HCT116 (cell line): ENCODE measurements at regions not wholly inside any gene's neighbourhood (a gene's known extent, or its start where the extent isn't known, plus 50 kb on each side); places are given as distances from the start of the nearest gene placed in this dataset.

Experiments used
- ATAC-seq: fragments of 200-7000 bp; cut with Tn5 transposase; 2 replicates; pipeline ENCODE4 v1.9.1; 2020; ENCODE audit warnings: mild to moderate bottlenecking, moderate library complexity
- BruUV-seq: library from RNA; stranded (reverse); fragments of 400-500 nt; replicated peaks from 2 replicates; lab custom pipeline; 2021; lab: Mats Ljungman, UMichigan
- CTCF ChIA-PET: fragments of 300-600 bp; sonication (Branson Sonifier 250); formaldehyde crosslinking; loops from one replicate; lab custom pipeline; 2021; ENCODE audit warnings: antibody characterized with exemption; lab: Charles Lee
- POLR2A ChIA-PET: fragments of 300-600, 350-600 bp; sonication (Branson Sonifier 250); formaldehyde crosslinking; loops from one replicate; lab custom pipeline; 2021; ENCODE audit warnings: antibody characterized with exemption; lab: Charles Lee
- RAD21 ChIA-PET, 2 experiments: fragments of 300-600 bp; sonication (Branson Sonifier 250); formaldehyde crosslinking; loops; one replicate each; lab custom pipeline; 2023; ENCODE audit warnings: low total read pairs in 2 of 2; ENCODE audit not compliant: uncharacterized antibody in 2 of 2, unreplicated experiment in 2 of 2, low non-redundant PET in 1 of 2; lab: Charles Lee
- DNase-seq: peaks from one replicate; pipeline ENCODE4 v3.0.0-alpha.2; 2010; ENCODE audit warnings: low read depth, low spot score
- H2AFZ ChIP-seq: fragments of 200-600 bp; shearing (Covaris generic), sonication (generic); 2 replicates; pipeline ENCODE4 v1.6.1; 2017; ENCODE audit warnings: low read depth, mixed run types, mixed read lengths, antibody characterized with exemption, low read length; ENCODE audit not compliant: poor library complexity, severe bottlenecking
- H3K27ac ChIP-seq: 2 replicates; pipeline ENCODE4 v1.5.1; 2012; ENCODE audit warnings: low read depth, low read length
- H3K27me3 ChIP-seq: fragments of 200-600 bp; sonication (generic); 2 replicates; pipeline ENCODE4 v1.6.1; 2016; ENCODE audit warnings: mixed run types, low read length, mixed read lengths; ENCODE audit not compliant: insufficient read depth
- H3K36me3 ChIP-seq, 2 experiments: fragments of 200-500 bp in 1 of 2; fragments of 200-600 bp in 1 of 2; sonication (Bioruptor generic) in 1 of 2; sonication (generic) in 1 of 2; 2 replicates each; pipeline versions ENCODE4 v1.5.1 to v1.6.1; 2014 to 2016; ENCODE audit warnings: low read length in 2 of 2, inconsistent platforms in 1 of 2, mixed read lengths in 1 of 2, mixed run types in 1 of 2; ENCODE audit not compliant: insufficient read depth in 2 of 2, control insufficient read depth in 1 of 2
- H3K4me1 ChIP-seq, 2 experiments: fragments of 200-600 bp in 1 of 2; sonication (generic) in 1 of 2; 2 replicates each; pipeline versions ENCODE4 v1.5.1 to v1.6.1; 2012 to 2017; ENCODE audit warnings: low read length in 2 of 2, inconsistent platforms in 1 of 2, mild to moderate bottlenecking in 1 of 2, mixed read lengths in 1 of 2, mixed run types in 1 of 2, moderate library complexity in 1 of 2; ENCODE audit not compliant: insufficient read depth in 2 of 2, control insufficient read depth in 1 of 2
- H3K4me2 ChIP-seq: fragments of 200-600 bp; sonication (generic); 2 replicates; pipeline ENCODE4 v1.6.1; 2017; ENCODE audit warnings: mixed run types, low read length, mixed read lengths
- H3K4me3 ChIP-seq, 2 experiments: fragments of 200-600 bp in 1 of 2; sonication (generic) in 1 of 2; replicated peaks in 1 of 2; 2 replicates each; pipeline ENCODE4 v1.5.1; 2011 to 2016; ENCODE audit warnings: low read length in 2 of 2, control low read depth in 1 of 2, low read depth in 1 of 2, mild to moderate bottlenecking in 1 of 2, mixed read lengths in 1 of 2, mixed run types in 1 of 2
- H3K79me2 ChIP-seq: fragments of 200-600 bp; sonication (generic); 2 replicates; pipeline ENCODE4 v1.6.1; 2017; ENCODE audit warnings: mild to moderate bottlenecking, mixed run types, low read length, moderate library complexity, mixed read lengths; ENCODE audit not compliant: insufficient read depth
- H3K9ac ChIP-seq: fragments of 200-600 bp; sonication (generic); 2 replicates; pipeline ENCODE4 v1.6.1; 2016; ENCODE audit warnings: low read length, mixed read lengths
- H3K9me2 ChIP-seq: fragments of 200-600 bp; sonication (generic), shearing (Covaris generic); 2 replicates; pipeline ENCODE4 v1.6.1; 2017; ENCODE audit warnings: mixed run types, mild to moderate bottlenecking, moderate library complexity; ENCODE audit not compliant: insufficient read depth
- H3K9me3 ChIP-seq, 2 experiments: fragments of 200-500 bp in 1 of 2; fragments of 200-600 bp in 1 of 2; sonication (Bioruptor generic) in 1 of 2; sonication (generic) in 1 of 2; 2 replicates each; pipeline ENCODE4 v1.6.1; 2014 to 2017; ENCODE audit warnings: low read length in 2 of 2, mixed read lengths in 2 of 2, inconsistent platforms in 1 of 2, low read depth in 1 of 2, mild to moderate bottlenecking in 1 of 2, mixed run types in 1 of 2, moderate library complexity in 1 of 2; ENCODE audit not compliant: control insufficient read depth in 1 of 2, insufficient read depth in 1 of 2
- H4K20me1 ChIP-seq: fragments of 200-600 bp; sonication (generic), shearing (Covaris generic); 2 replicates; pipeline ENCODE4 v1.6.1; 2017; ENCODE audit warnings: mixed run types, mild to moderate bottlenecking, moderate library complexity; ENCODE audit not compliant: insufficient read depth
- CBX3 ChIP-seq: IDR thresholded peaks from 2 replicates; pipeline ENCODE4 v1.6.1; 2012; ENCODE audit warnings: low read depth
- EZH2 ChIP-seq: fragments of 200-600 bp; sonication (generic); IDR thresholded peaks from 2 replicates; pipeline ENCODE4 v1.6.1; 2017; ENCODE audit warnings: antibody characterized with exemption, mixed run types
- EZH2phosphoT487 ChIP-seq: fragments of 200-600 bp; IDR thresholded peaks from 2 replicates; pipeline ENCODE4 v1.6.1; 2018; ENCODE audit warnings: antibody characterized with exemption, borderline replicate concordance
- FOSL1 ChIP-seq: IDR thresholded peaks from 2 replicates; pipeline ENCODE4 v1.6.1; 2012; ENCODE audit warnings: low read depth
- JUND ChIP-seq: IDR thresholded peaks from 2 replicates; pipeline ENCODE4 v1.6.1; 2012
- MAX ChIP-seq: IDR thresholded peaks from 2 replicates; pipeline ENCODE4 v1.6.1; 2012
- POLR2A ChIP-seq: IDR thresholded peaks from 2 replicates; pipeline ENCODE4 v1.7.0; 2011; ENCODE audit warnings: borderline replicate concordance; ENCODE audit not compliant: insufficient read depth, insufficient read length; ENCODE audit errors: extremely low read depth
- POLR2AphosphoS5 ChIP-seq: IDR thresholded peaks from 2 replicates; pipeline ENCODE4 v1.6.1; 2011; ENCODE audit warnings: mild to moderate bottlenecking, low read depth, low read length, moderate library complexity
- SP1 ChIP-seq: IDR thresholded peaks from 2 replicates; pipeline ENCODE4 v1.6.1; 2012; ENCODE audit warnings: low read depth
- SRF ChIP-seq: IDR thresholded peaks from 2 replicates; pipeline ENCODE4 v1.6.1; 2012; ENCODE audit warnings: low read depth
- TCF7L2 ChIP-seq: IDR thresholded peaks from 2 replicates; pipeline ENCODE4 v1.7.0; 2011; ENCODE audit warnings: borderline replicate concordance, inconsistent platforms; ENCODE audit not compliant: insufficient read depth, insufficient read length; ENCODE audit errors: extremely low read depth
- YY1 ChIP-seq: IDR thresholded peaks from 2 replicates; pipeline ENCODE4 v1.6.1; 2011; ENCODE audit warnings: low read length, low read depth, moderate library complexity, mild to moderate bottlenecking; ENCODE audit not compliant: insufficient replicate concordance; ENCODE audit errors: extremely low read depth
- ZFX ChIP-seq: fragments of 450-650 bp; IDR thresholded peaks from 2 replicates; pipeline ENCODE4 v1.6.1; 2017
- ZNF274 ChIP-seq: fragments of 200-500 bp; sonication (Bioruptor generic); IDR thresholded peaks from 2 replicates; pipeline ENCODE4 v1.6.1; 2014; ENCODE audit warnings: mild to moderate bottlenecking, low read depth, low read length, inconsistent platforms
- intact Hi-C: fragments of 100-400 bp; cut with micrococcal nuclease; formaldehyde crosslinking; loops from 2 replicates; pipeline ENCODE4 v1.10.0; 2022

GRCh38 chr17:56697190-56697589, 103.7 kb downstream of the NOG start:
- H3K36me3 ChIP-seq = no peaks in the 10 kb centered on the region
- no peaks in the 10 kb centered on the region for H3K9me2 ChIP-seq
- no peak for ATAC-seq
- H2AFZ ChIP-seq = no peak overlapping the region
- no TSS peak for BruUV-seq
- H3K9ac ChIP-seq = no peak overlapping the region
- CTCF ChIA-PET = interaction anchor here (1.4 to 1.5 kb wide), 2 partner anchors 18 to 197 kb away, joined by 3 read pairs; no protein-coding TSS in a partner anchor
- H3K4me1 ChIP-seq = peaks cover 25 to 31% of the 10 kb centered on the region in 2 experiments
- RAD21 ChIA-PET = no interaction called here
- no peak overlapping the region for H3K27ac ChIP-seq
- intact Hi-C loops = loop anchor here (5.0 kb wide), 1 partner anchor 85 kb away; no protein-coding TSS in a partner anchor
- POLR2A ChIA-PET = no interaction called here
- H3K27me3 ChIP-seq = no peaks in the 10 kb centered on the region
- no peaks in the 10 kb centered on the region for H3K9me3 ChIP-seq
- H4K20me1 ChIP-seq = no peaks in the 10 kb centered on the region
- no peak overlapping the region for H3K4me2 ChIP-seq
- no peak for TF ChIP-seq POLR2A
- no peak for TF ChIP-seq SP1
- no peak for TF ChIP-seq EZH2phosphoT487
- no peak for TF ChIP-seq ZNF274
- TF ChIP-seq FOSL1 = no peak
- TF ChIP-seq JUND = no peak
- no peak for TF ChIP-seq MAX
- TF ChIP-seq CBX3 = no peak
- no peak for TF ChIP-seq SRF
- TF ChIP-seq POLR2AphosphoS5 = no peak
- TF ChIP-seq ZFX = no peak
- no peak for TF ChIP-seq EZH2
- no peak for TF ChIP-seq YY1
- no peak for TF ChIP-seq TCF7L2
- TF ChIP-seq, all 23 proteins: peak for 0
- Histone ChIP-seq H3K4me3 (no peak overlapping the region), H3K79me2 (no peaks in the 10 kb centered on the region)
- no peak for DNase-seq
